Limb (tissue), 2 donors: ENCODE measurements at regions not wholly inside any gene's neighbourhood (a gene's known extent, or its start where the extent isn't known, plus 50 kb on each side); places are given as distances from the start of the nearest gene placed in this dataset.
A peak's percentile ranks its signal among the peaks of the same experiment; 100 is the strongest.

ENCODE experiments used
- DNase-seq, 2 donors: peaks; one replicate each; pipeline ENCODE4 v3.0.0-alpha.2; 2016; ENCODE audit errors: extremely low spot score in 2 of 2

GRCh38 chr2:3138621-3139020, 239.0 kb downstream of the EIPR1 start:
- DNase-seq, result no peak

GRCh38 chr2:3137651-3138300, 239.8 kb downstream of the EIPR1 start:
- no peak for DNase-seq

DNA sequence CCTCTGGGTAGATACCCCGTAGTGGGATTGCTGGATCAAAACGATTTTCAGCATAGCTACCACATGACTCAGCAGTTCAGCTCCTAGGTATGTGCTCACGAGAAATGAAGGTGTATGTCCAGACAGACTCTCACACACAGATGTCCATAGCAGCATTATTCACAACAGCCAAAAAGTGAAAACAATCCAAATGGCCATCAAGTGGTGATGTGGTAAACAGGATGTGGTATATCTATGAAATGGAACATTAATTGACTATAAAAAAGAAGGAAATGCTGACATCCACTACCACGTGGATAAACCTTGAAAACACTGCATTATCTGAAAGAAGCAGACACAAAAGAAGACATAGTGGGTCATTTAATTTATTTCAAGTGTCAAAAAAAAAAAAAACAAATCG, 241.9 kb downstream of the EIPR1 start:
- no peak for DNase-seq

GRCh38 chr2:3134026-3134571, 243.5 kb downstream of the EIPR1 start:
- no peak for DNase-seq

DNA sequence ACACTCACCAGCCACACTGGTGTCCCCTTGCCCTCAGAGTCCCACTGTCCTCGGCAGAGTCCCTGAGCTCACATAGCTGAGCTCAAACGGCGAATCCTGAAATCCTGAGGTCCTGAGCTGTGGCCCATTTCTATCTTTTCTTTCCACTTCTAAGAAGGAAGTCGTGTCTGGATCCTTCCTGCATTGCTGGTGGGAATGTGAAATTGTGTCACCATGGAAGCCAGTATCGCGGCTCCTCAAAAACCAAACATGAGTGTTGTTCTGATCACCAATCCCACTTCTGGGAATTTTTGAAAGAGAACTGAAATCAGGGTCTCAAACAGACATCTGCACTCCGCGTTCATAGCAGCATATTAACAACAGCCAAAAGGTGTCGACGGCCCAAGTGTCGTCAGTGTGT, 244.7 kb downstream of the EIPR1 start:
- no peak for DNase-seq

- no peak for DNase-seq
Observed at GRCh38 chr2:3132466-3132865, 245.2 kb downstream of the EIPR1 start.

GRCh38 chr2:3131636-3132326, 245.8 kb downstream of the EIPR1 start:
- DNase-seq, result no peak

DNA sequence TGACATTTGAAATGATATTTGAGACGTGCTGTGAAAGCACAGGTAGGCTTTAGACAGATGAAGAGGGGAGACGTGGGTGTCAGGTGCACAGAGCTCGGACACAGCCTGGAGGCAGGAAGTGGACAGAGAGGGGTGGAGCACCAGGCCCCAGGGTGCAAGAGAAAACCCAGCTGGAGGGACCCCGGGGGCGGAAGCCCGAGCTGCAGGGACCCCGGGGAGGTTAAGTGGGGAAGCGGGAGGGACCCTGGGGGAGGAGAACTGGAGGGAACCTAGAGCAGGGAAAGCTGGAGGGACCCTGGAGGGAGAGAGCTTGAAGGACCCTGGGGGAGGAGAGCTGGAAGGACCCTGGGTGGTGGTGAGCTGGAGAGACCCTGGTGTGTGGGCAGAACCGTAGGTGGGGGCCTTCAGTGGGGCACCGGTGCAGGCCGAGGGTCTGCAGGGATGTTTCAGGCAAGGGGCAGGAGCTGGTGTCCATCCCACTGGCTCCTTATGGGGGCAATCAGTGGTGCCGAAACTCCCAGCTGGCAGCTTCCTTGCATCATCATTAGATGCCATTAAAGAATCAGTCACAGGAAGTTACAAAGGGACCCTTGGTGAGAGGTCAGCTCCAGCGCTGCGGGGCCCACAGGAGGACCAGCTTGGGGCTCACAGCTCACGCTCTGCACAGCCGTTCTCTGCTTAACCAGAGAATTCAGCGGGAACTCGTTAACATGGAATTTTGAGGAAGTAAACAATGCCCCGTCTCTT, 246.6 kb downstream of the EIPR1 start:
- DNase-seq, result no peak

DNA sequence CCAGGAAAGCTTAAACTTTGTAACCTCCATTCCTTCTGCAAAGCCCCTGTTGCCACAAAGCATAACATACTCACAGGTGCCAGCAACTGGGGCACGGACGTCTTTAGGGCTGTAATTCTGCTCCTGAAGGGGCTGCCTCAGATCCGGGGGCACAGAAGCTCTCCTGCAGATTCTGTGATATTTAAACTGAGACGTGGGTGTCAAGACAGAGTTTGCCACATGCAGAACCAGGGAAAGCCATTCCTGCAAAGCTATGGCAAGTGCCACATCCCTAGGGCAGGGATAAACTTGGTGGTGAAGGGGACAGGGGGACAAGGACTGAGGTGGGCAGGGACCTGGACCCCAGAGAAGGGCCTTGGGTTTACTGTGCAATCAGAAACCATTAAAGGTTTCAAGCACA, 247.2 kb downstream of the EIPR1 start:
- DNase-seq, result no peak

DNA sequence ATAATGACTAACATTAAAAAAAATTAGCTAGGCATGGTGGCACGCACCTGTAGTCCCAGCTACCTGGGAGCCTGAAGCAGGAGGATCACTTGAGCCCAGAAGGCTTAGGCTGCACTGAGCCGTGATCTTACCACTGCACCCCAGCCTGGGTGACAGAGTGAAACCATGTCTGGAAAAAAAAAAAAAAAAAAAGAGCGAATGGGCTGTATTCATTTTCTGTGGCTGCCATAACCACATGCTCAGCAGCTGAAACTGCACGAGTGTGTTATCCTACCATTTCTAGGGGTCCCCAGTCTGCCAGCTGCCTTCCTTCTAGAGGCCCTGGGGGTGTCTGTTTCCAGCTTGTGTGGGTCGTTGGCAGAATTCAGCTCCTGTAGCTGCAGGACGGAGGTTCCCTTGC, 247.8 kb downstream of the EIPR1 start:
- DNase-seq, result no peak

DNA sequence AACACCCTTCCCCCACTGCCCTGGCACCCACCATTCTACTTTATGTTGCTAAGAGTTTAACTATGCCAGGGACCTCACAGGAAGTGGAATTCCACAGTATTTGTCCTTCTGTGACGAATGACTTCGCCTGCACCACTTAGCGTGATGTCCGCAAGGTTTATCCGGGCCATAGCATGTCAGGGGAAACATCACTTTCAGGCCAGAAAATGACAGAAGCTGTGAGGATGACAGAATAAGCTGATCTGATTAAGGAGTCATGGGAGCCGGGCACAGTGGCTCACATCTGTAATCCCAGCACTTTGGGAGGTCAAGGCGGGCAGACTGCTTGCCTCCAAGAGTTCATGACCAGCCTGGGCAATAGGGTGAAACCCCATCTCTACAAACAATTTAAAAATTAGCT, 248.8 kb downstream of the EIPR1 start:
- no peak for DNase-seq

- no peak for DNase-seq
Observed at GRCh38 chr2:3127710-3128109, 249.9 kb downstream of the EIPR1 start.

DNA sequence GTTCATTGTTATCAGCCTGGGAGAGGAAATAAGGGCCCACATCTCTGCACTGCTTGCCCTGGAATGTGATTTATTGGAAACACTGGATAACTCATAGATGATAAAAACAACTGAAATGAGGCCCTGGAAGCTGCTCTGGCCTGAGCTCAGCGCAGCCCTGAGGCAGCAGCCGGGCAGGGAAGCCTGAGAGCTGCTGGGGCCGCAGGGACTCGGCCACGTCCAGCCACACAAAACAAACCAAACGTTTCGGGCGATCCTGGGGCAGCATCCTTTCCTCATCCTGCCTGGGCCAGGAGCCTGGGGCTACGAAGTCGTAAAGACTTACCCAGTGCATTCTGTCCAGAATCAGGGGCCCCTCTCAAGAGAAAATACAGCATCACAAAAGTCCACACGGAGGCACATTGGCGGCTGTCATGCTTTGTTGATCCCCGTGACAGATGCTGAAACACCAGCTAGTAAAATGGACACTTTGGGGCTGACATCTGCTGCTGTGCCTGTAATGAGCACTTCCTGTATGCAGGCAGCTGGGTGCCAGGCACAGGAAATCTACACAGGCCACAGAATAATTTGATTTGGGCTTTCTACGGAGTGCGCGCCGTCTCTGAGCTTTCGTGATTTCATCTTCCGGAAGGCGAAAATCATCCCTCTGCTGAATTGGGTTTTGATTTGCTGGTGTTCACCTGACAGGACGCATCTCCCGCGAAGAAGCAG, 250.6 kb downstream of the EIPR1 start:
- peak in 1 of 2 donors; percentile 28 for DNase-seq

DNA sequence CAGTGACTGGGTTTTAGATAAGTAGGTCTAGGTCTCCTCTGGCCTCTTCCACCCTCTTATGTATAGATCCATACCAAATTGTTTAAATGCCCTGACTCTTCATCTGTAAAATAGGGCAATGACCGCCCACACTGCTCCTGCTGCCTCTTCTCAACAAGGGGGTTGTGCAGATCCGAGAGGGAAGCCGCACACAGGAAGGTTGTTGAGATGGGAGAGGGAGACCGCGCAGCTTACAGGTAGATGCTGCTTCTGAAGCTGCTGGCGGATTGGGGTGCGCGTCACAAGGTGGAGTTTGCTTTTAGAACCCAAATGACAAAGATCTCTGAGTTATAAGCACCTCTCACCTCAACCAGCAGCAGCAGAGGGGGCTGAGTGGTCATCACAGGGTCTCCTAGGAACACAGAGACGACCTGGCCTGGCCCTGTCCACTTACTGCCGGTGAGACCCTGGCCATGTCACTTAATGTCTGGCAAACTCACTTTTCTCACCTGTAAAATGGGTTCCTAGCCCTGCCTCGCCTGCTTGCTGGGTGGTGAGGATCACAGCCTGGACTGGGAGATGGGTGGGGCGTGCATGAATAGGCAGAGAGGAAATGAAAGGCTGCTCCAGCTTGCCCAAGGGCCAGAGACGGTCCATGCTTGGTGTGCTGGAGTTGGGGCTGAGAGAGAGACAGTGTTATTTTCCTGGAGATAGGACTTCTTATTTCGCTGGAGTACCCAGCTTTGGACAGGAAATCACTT, 251.3 kb downstream of the EIPR1 start:
- no peak for DNase-seq

DNA sequence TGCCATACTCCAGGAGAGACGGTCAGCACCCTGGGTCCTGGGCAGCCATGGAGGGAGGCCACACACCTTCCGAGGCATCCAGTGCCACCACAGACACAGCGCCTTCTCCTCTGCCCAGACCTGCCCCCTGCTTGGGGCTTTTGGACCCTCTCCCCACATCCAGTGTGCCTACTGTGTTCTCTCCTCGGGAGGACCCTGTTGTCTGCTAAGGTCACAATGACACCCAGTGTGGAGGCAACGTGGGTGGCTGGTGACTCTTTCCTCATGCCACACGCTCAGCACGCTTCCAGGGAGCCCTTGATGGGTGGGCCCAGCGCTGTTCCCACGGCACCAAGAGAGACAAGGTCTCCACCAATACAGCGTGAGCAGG, 251.9 kb downstream of the EIPR1 start:
- DNase-seq, result no peak

- DNase-seq, result no peak
Observed at GRCh38 chr2:3125001-3125760, 252.4 kb downstream of the EIPR1 start.

GRCh38 chr2:3122525-3122924, 255.1 kb downstream of the EIPR1 start:
- DNase-seq, result no peak

DNA sequence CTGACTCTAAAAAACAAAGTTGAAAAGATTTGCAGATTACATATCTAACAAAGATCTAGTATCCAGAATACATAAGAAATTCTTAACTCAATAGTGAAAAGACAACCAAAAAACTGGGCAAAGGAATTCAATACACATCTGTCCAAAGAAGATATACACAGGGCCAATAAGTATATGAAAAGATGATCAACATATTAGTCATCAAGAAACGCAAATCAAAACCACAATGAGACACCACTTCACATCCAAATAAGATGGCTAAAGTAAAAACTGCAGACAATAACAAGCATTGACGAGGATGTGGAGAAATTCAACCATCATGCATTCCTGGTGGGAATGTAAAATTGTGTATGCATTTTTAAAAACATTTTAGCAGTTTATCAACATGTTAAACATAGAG, 256.0 kb downstream of the EIPR1 start:
- no peak for DNase-seq

DNA sequence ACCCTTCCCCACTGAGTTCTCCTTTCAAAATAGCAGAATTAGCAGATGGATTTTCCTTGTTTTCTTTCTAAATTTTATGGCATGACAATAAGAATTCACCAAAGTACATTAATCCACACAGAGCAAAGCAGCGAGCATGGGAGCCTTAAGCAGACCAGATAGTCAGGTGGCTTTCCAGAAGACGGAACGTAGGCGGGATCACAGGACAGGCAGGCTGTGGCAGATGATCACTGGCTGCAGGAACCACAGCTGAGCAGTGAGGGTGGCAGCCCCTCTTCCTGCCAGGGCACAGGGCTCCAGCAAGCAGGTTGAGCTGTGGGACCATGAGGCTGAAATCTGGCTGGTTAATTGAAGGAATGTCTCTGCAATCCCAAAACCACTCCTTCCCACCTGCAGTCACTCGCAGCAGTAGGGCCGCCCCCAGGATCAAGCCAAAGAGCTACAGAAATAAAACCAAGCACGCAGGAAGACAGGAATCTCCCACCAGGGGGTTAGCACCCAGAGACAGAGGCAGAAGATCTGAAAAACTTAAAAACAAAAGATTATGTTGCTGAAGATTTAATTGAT, 259.9 kb downstream of the EIPR1 start:
- DNase-seq, result no peak

DNA sequence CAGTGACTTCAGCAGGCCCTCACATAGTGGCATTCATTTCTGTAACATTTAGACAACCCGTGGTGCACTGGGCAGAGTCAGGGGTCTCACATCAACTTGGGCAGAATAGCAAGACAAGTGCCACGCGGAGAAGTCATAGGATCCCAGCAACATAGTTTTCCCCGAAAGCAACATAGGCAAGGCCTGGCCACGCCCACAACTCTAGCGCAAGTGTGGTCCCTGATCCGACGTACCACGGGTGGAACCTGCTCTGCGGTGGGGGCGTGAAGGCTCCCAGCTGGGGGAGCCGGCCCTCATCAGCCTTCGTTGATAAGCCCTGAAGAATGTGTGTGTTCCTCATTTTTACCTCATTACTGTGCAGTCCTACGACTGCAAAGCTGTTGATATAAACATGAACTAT, 261.2 kb downstream of the EIPR1 start:
- no peak for DNase-seq
